Head of caudate nucleus (tissue), 42 donors: ENCODE measurements at regions not wholly inside any gene's neighbourhood (a gene's known extent, or its start where the extent isn't known, plus 50 kb on each side); places are given as distances from the start of the nearest gene placed in this dataset.

Experiments
- DNase-seq, 42 donors: peaks; one replicate each; pipeline versions ENCODE4 v3.0.0 to v3.0.0-alpha.2; 2020 to 2021; ENCODE audit warnings: mixed read lengths in 7 of 42
- intact Hi-C: fragments of 100-400 bp; cut with DNase I; formaldehyde crosslinking; loops from one replicate; pipeline ENCODE4 v1.15.0; 2022

DNA sequence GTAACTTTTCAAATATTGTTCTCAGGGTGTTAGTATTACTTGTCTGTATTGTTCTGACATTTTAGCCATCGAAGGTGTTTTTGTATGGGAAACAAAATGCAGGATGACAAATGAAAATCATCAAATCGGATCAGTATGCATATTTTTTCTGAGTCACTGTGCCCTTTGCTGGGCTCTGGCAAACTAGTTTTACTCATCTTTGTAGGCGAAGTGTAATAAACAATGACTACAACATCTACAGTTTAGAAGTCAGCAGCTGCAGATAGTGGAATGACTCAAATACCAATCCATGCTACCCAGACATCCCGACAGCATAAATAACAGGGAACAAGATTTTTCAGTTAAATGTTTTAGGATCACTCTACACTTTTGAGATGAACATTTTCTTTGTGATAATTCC lies 557.3 kb upstream of the TENM3 start:
- intact Hi-C loops, result no loop called here
- DNase-seq, result no peak

DNA sequence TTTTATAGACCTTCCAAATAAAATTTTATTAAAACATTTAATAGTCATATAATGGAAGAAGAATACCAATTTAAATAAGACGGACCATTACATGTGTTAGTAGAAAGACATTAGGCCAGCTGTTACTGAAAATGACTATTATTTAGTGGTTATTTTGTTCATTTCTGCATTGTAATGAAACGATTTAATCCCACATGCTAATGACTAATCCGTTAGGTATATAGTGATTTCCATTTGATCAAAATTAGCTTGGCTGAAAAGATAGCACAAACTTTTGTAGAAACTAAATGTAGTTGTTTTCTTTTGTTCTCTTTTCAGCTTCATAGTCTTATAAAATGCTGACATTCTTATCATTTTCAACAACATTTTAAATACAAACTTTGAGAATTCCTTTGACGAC lies 556.1 kb upstream of the TENM3 start:
- intact Hi-C loops, result no loop called here

DNA sequence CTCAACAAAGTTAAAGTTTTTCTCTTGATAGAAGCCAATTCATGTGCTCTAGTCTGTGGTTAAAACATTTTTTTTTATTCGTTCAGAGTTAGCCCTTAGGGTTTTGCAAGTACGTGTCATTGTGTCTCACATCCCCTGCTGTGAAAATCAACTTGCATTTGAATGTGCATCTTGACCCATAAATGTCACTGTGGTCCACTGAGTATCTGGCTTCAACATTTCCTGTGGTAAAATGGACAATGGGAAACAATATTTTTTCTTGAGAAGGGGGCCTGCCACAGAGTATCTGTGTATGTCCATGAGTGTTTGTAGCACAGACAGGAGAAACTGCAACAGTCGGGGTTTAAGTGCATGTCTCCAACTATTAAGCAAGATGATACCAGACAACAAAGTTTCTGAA lies 554.8 kb upstream of the TENM3 start:
- DNase-seq, result no peak
- intact Hi-C loops, result no loop called here

More for the DNA sequence above, 556.1 kb upstream of the TENM3 start:
- DNase-seq, result no peak

DNA sequence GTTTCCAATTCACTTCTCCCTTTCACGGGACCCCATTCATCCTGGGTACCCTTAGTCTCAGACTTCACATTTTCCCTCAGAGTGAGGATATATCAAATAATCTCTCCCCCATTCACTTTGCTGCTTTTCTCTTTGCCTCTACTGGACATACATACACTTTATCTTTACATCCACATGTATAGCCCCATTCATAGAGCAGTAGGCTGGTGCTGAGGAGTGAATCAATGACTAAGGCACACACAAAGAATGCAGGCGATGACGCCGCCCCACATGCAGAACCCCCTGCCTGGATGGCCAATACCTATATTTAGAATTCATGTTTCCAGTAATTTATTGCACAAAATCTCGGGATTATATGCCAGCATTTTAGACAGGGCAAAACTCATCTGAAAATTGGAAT lies 554.3 kb upstream of the TENM3 start:
- DNase-seq, result no peak
- intact Hi-C loops, result no loop called here

DNA sequence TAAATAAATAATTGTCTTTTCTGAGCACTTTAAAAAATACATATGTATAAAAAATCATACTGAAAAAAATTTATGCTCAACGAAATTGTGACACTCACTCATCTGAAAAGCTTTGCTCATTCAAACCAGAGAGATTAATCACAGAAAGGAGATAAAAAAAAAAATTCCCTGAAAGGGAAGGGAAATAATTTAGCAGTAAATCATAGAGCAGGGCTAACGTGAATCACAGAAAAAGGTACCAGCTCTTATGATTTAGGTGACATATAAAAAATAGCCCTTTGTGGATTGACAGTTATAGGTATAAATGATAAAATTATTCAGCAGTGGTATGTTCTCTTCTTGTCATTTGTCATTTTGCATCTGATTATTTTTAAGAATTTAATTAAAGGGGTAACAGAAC lies 552.7 kb upstream of the TENM3 start:
- no peak for DNase-seq
- intact Hi-C loops, result no loop called here

DNA sequence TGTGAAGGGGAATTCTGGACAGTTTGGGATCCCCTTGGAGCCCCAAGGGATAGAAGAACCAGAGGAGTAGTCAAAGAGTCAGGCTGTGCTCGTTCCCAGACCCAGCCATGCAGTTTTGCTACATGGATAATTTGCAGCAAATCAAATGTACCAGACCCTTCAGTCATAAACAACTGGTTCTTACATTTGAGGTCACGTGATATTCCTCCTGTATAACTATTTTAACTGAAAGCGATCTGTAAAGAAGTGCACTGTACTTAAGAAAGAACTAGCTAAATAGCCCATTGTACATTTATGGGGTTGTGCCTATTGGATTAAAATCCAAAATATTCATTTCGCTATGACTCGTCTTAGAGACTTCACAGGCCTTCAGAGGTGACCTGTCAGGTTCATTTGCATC lies 550.2 kb upstream of the TENM3 start:
- intact Hi-C loops, result no loop called here

DNA sequence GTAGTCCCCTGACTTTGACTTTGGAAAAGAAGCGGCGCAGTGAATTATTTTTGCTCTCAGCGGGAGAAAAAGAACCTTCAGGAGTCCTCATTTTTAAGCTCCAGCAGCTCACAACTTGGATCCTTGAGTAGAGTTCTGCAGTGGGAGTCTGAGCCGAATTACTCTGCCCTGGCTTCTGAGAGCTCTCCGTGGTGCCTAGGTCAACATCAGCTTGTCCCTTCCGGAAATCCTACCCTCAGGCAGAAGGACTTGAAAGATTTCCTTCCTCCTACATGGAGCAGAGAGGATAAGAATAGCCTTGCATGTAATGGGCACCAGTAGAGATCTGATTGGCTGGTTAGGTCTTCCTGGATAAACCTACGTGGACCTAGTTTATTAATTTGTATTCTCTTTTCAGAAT lies 549.7 kb upstream of the TENM3 start:
- no peak for DNase-seq
- intact Hi-C loops, result no loop called here

More for the DNA sequence above, 550.2 kb upstream of the TENM3 start:
- DNase-seq, result no peak

DNA sequence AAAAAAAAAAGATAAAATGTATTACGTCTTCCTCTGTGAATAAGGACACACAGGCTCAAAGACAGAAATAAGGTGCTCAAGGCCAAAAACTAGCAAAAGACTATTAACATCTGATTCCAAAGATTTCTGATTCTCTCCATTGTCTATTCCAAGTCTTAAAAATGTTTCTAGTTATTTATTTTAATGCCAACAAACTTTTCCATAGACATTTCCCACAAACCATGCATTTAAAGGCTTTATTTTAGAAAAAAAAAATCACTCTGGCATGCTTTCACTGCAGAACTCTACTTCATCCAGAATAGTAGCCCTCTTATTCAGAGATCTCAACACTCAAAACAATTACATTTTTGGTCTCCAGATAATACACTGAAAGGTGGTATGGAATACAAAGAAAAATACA lies 545.0 kb upstream of the TENM3 start:
- no peak for DNase-seq
- intact Hi-C loops, result no loop called here

DNA sequence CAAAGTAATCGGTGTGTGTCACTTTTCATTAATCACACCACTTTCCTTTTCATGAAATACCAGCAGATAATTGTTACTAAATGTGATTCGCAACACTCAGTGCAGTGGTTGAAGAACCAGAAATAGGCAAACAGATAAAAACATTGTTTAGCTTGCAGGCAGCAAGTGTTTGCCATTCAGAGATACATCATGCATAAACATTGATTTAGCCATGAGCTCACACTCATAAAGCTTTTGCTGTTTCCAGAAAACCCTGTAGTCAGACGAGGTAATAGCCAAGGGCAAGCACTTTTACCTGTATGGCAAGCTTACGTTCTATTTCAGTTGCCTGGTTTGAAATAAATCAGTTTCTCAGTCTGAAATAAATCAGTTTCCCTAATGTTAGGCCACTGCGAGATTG lies 542.0 kb upstream of the TENM3 start:
- no peak for DNase-seq
- intact Hi-C loops, result no loop called here

DNA sequence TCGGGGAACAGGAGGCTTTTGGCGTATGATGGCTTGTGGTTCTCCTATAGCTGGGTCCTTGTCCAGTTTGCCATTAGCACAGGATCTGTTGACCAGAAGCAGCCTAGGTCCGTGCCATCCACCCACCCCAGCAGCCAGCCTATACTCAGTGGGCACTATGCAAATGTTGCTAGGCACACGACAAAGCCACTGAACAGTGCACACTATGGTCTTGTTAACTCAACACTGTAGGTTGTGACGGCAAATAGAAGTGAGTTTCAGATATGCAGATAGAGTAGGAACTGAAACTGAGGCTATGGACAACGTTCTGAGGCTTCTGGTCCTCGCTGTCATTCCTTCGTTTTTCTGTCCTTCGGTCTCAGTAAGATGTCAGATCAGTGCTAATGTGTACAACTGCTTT lies 541.3 kb upstream of the TENM3 start:
- intact Hi-C loops, result no loop called here
- no peak for DNase-seq

DNA sequence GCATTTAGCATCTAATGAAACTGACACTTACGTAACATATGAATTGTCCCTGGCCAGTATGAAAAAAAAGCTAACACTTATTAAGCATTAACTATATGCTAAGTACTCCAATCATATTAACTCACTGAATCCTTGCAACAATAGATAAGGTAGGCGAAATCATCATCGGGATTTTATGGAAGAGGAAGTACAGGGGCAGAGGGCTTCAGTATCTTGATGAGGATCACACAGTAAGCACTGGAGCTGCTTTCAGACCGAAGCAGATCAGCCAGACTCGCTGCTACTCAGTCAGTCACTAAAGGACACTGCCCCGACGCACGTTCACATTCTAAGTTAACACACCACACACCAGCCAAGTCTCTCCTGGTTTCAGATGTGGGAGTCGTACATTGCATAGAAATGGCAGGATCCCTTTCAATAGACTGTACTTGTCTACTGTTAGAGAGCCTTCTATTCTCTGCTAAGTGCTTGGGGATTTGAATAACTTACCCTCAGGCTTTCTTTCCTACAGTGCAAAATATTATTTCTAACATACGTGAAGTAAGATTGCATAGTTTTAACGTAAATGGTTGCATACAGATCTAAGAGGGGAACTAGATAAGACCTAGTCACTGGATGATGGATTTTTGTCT lies 540.2 kb upstream of the TENM3 start:
- no peak for DNase-seq

DNA sequence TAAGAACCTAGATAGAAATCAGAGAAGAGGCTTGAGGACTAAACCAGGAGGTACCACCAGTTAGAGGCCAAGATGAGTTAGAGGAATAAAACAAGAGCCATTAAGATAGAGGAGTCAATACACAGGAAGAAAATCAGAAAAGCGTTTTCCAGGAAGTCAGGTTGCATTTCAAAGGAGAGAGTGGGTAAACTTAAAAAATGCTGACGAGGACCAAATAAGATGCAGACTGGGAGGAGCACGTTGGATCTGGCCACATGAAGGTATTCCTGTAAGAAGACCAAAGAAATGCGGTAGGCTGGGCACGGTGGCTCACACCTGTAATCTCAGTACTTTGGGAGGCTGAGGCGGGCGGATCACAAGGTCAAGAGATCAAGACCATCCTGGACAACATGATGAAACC lies 533.1 kb upstream of the TENM3 start:
- DNase-seq, result no peak
- intact Hi-C loops, result no loop called here

More for the DNA sequence above, 540.2 kb upstream of the TENM3 start:
- intact Hi-C loops, result no loop called here

DNA sequence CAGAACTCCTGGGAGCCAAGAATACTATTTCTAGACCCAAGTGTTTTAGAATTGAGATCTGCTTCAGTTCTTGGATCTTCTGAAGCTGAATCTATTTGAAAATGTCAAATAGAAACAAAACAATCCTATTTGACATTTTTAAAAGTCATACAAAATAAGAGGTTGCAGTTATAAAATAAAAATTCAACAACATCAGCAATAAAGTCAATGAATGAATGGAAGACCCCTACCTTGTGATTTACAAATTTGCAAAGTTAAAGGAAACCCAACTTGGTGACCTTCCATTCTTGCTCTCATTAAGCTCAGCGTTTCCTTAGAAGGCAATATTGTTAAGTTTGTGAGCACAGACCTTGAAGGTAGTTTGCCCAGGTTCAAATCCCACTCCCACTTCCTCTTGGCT lies 531.8 kb upstream of the TENM3 start:
- no peak for DNase-seq
- intact Hi-C loops, result no loop called here

DNA sequence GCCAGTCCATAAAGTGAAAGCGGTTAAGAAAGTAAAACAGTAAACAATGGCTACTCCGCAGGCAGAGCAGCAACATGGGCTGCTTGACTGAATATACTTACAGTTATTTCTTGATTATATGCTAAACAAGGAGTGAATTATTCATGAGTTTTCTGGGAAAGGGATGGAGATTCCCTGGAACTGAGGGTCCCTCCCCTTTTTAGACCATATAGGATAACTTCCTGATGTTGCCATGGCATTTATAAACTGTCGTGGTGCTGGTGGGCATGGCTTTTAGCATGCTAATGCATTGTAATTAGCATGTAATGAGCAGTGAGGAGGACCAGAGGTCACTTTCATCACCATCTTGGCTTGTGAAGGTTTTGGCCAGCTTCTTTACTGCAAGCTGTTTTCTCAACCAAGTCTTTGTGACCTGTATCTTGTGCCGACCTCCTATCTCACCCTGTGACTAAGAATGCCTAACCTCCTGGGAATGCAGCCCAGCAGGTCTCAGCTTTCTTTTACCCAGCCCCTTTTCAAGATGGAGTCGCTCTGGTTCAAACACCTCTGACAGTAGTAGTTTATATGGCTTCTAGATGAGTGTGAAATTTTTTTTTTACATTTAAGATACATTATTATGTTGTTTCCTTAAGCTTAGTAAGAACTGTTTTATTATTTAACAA lies 514.8 kb upstream of the TENM3 start:
- intact Hi-C loops, result no loop called here
- DNase-seq, result no peak

DNA sequence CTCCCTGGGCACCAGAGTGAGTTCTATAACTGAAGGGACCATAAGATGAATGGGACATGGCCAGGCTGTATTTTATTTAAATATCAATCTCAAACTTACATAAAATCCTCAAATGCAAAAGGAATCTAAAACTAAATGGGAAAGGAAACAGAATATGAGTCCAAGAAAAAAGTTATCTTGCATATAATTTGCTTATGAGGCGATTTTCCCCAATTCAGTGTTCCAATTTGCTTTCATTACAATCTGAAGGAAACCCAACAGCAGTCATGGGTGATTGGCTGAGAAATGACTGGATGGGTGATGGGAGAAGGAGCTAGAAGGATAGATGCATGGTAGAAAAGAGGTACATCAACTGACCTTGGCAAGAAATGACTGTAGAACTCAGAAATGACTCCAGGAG lies 511.3 kb upstream of the TENM3 start:
- intact Hi-C loops, result no loop called here

DNA sequence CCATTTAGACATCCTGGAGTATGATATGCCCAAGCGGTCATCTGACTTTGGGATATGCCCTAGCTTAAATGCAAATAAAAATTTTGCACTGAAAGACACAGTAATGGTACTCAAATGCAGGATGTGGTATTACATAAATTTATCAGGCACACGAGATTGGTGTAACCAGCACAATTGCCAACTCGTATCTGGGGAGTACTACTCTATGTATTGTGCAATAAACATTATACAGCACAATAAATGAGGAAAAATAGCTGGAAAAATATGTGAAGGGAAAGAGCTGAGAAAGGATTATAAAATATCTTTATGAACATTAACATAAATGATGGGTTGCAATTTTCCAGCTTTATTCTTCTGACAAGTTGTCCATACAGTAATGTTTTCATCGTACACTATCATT lies 505.5 kb upstream of the TENM3 start:
- intact Hi-C loops, result no loop called here
- DNase-seq, result no peak

More for the DNA sequence above, 511.3 kb upstream of the TENM3 start:
- DNase-seq, result no peak

DNA sequence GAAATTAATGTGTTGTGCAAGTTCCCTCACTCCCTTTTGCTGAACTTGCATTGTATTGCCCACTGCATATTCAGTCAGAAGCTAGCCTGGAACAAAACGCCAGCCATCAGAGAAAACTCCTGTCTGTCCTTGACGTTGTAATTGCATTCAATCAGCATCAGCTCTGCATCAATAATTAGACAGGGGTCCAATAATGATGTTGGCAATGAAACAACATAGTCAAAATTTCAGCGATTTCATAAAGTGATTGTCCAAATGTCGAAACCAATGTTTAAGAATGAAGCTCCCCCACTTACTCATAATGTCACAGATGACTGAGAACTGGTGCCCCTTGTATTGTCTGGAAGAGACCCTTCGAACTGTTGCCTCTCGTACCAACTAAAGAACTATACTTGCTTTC lies 504.2 kb upstream of the TENM3 start:
- intact Hi-C loops, result no loop called here
- DNase-seq, result no peak

DNA sequence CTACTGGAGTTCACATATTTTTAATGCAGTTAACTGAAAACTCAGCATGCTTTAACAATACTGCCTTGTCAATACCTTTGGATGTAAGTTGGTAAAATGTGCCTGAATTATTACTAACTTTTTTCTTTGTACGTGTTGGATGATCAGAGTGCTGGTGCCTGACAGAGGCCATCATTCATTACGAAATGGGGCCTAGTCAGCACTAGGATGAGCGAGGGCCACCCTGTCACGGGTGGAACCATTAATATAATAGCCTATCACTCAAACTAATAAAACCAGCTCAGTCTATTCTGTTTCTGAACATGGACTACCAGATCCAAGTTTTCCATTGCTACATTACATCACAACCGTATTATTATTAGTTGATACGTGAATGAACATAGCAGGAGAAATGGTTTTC lies 501.7 kb upstream of the TENM3 start:
- intact Hi-C loops, result no loop called here
- DNase-seq, result no peak

DNA sequence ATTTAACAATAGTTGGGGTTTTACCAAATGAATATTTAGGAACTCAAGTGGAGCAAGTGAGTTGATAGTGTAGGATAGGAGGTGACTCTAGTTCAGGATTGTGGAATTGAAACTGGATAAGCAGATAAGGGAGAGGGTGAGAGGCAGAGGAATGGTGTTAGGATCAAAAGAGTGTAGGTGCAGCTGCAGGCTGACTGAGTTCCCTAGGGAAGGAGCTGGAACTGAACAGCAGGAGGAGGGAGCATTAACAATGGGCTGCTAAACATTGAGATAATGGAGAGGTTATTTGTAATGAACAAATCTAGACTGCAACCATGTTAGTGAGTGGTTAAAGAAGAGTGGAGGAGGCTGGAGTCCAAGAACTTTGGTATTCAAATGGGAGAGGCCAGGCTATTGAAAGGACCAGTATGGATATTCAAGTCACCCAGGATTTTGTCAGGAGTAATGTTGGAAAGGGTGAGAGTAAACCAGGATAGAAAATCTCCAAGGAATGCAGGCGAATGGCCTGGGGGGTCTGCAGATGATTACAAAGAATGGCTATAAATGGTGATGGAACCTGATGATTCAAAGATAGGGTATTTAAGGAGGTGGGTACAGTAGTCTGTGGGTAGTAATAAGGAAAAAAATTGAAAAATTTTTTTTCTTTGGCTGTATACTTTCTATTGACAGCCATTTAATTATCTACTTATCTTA lies 497.1 kb upstream of the TENM3 start:
- intact Hi-C loops, result no loop called here
- DNase-seq, result no peak

DNA sequence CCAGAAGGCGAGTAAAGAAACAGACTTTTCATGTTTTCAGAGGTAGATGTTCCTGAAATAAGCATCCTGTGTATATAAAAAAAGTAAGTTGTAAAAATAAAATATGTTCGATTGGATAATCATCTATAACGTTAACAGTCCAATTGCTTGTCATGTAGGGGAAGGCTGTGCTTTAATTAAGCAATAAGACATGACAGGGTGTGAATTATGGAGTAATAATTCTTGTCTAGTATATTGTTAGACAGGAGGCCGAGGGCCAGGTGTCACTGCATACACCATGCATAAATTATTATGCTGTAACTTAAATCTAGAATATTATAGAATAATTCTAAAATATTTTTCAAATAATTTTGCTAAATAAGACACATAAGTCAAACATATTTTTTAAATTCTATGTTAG lies 494.6 kb upstream of the TENM3 start:
- no peak for DNase-seq
- intact Hi-C loops, result no loop called here

DNA sequence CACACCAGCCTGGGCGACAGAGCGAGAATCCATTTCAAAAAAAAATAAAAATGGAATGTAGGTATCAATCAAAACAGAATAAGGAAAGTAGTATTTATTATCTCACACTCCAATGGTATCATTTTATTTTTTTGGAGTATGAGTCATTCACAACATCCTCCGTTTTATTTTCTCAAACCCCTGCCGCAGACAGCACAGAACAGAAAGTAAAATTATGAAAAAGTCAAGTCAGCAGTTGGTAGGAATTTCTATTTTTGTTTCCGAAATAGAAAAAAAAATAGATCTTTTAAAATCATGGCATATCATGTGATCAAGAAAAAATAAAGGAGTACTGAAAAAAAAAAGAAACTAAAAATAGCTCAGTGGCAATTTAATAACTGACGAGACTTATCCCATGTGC lies 490.7 kb upstream of the TENM3 start:
- no peak for DNase-seq
- intact Hi-C loops, result no loop called here
